GM18507 (cell line): ENCODE measurements at regions not wholly inside any gene's neighbourhood (a gene's known extent, or its start where the extent isn't known, plus 50 kb on each side); places are given as distances from the start of the nearest gene placed in this dataset.
"Not testable (repeated sequence)": the region's sequence is repeated elsewhere in the genome, so short reads cannot be mapped to it uniquely, and the experiment has no call there.

Source experiments
- DNase-seq: peaks from one replicate; pipeline ENCODE4 v3.0.0; 2011; ENCODE audit warnings: low read depth; ENCODE audit not compliant: insufficient read length; ENCODE audit errors: extremely low spot score
- FAIRE-seq: peaks from 2 replicates; lab custom pipeline; 2011; peaks lifted over from hg19 to GRCh38; lab: Jason Lieb, UNC

GRCh38 chr13:38166116-38166515, 183.5 kb upstream of the UFM1 start:
- no peak for DNase-seq
- FAIRE-seq, result no peak

- FAIRE-seq, result no peak
- DNase-seq, result no peak
These were observed 189.5 kb upstream of the UFM1 start for GRCh38 chr13:38160131-38160530.

- DNase-seq, result no peak
- no peak for FAIRE-seq
These were observed 189.9 kb upstream of the UFM1 start for GRCh38 chr13:38159710-38160109.

- DNase-seq, result no peak
- FAIRE-seq, result no peak
These were observed 202.6 kb upstream of the UFM1 start for GRCh38 chr13:38147050-38147449.

GRCh38 chr13:38141792-38142191, 207.9 kb upstream of the UFM1 start:
- FAIRE-seq, result no peak

GRCh38 chr13:38135592-38135991, 214.1 kb upstream of the UFM1 start:
- no peak for FAIRE-seq
- no peak for DNase-seq

More at GRCh38 chr13:38141792-38142191, 207.9 kb upstream of the UFM1 start:
- DNase-seq, result no peak

GRCh38 chr13:38121267-38121666, 228.4 kb upstream of the UFM1 start:
- no peak for DNase-seq
- no peak for FAIRE-seq

- FAIRE-seq (no peak), DNase-seq (no peak)
These were observed 234.3 kb upstream of the TRPC4 start for GRCh38 chr13:38103851-38104250.

GRCh38 chr13:38099751-38100150, 230.2 kb upstream of the TRPC4 start:
- DNase-seq (no peak), FAIRE-seq (no peak)

GRCh38 chr13:38093425-38093824, 223.9 kb upstream of the TRPC4 start:
- DNase-seq (no peak), FAIRE-seq (no peak)

- no peak for DNase-seq
- FAIRE-seq, result no peak
These were observed 221.3 kb upstream of the TRPC4 start for GRCh38 chr13:38090913-38091312.

GRCh38 chr13:38086721-38087120, 217.1 kb upstream of the TRPC4 start:
- DNase-seq (no peak), FAIRE-seq (no peak)

- DNase-seq (no peak), FAIRE-seq (no peak)
These were observed 216.4 kb upstream of the TRPC4 start for GRCh38 chr13:38086013-38086412.

- no peak for FAIRE-seq
These were observed 204.4 kb upstream of the TRPC4 start for GRCh38 chr13:38073931-38074330.

GRCh38 chr13:38072696-38073095, 203.1 kb upstream of the TRPC4 start:
- DNase-seq (no peak), FAIRE-seq (no peak)

More at GRCh38 chr13:38073931-38074330, 204.4 kb upstream of the TRPC4 start:
- no peak for DNase-seq

- FAIRE-seq, DNase-seq: not testable (repeated sequence)
These were observed 201.8 kb upstream of the TRPC4 start for GRCh38 chr13:38071340-38071739.

GRCh38 chr13:38053896-38054295, 184.3 kb upstream of the TRPC4 start:
- DNase-seq (no peak), FAIRE-seq (no peak)

- DNase-seq, result no peak
- no peak for FAIRE-seq
These were observed 176.4 kb upstream of the TRPC4 start for GRCh38 chr13:38046049-38046376.

GRCh38 chr13:38045278-38046048, 175.9 kb upstream of the TRPC4 start:
- no peak for FAIRE-seq
- DNase-seq, result no peak

- DNase-seq (no peak), FAIRE-seq (no peak)
These were observed 174.5 kb upstream of the TRPC4 start for GRCh38 chr13:38044067-38044466.

GRCh38 chr13:38042771-38043170, 173.2 kb upstream of the TRPC4 start:
- DNase-seq (no peak), FAIRE-seq (no peak)

GRCh38 chr13:38024431-38024830, 154.9 kb upstream of the TRPC4 start:
- DNase-seq, result no peak
- no peak for FAIRE-seq
